ENCODE measurements at regions not wholly inside any gene's neighbourhood (a gene's known extent, or its start where the extent isn't known, plus 50 kb on each side); places are given as distances from the start of the nearest gene placed in this dataset.

DNA sequence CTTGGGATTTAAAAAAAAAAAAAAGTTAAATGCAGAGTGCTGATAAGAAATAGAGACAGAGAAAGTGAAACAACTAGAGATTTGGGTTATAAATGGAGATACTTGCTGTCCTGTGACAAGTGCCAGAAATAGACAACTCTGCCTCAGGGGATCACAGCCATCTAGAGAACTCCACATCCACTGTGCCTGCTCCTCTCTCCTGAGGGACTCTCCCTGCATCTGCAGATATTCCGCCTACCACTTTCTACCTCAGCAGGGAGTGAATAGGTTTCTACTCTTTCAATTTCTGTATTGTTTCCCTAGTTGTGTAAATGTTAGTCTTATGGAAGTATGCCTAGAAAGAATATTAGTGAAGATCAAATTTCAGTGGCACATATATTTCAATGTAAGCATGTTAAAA, 307.2 kb downstream of the HTR1A start:
- TF ChIP-seq POLR2A (IDR thresholded peaks at IDR 0.05), result no peak
- TF ChIP-seq, protein P1, sequence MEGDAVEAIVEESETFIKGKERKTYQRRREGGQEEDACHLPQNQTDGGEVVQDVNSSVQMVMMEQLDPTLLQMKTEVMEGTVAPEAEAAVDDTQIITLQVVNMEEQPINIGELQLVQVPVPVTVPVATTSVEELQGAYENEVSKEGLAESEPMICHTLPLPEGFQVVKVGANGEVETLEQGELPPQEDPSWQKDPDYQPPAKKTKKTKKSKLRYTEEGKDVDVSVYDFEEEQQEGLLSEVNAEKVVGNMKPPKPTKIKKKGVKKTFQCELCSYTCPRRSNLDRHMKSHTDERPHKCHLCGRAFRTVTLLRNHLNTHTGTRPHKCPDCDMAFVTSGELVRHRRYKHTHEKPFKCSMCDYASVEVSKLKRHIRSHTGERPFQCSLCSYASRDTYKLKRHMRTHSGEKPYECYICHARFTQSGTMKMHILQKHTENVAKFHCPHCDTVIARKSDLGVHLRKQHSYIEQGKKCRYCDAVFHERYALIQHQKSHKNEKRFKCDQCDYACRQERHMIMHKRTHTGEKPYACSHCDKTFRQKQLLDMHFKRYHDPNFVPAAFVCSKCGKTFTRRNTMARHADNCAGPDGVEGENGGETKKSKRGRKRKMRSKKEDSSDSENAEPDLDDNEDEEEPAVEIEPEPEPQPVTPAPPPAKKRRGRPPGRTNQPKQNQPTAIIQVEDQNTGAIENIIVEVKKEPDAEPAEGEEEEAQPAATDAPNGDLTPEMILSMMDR (IDR thresholded peaks at IDR 0.05), result no peak

Data from suprapubic skin (tissue), 3 donors.